ENCODE measurements at regions not wholly inside any gene's neighbourhood (a gene's known extent, or its start where the extent isn't known, plus 50 kb on each side); places are given as distances from the start of the nearest gene placed in this dataset.

DNA sequence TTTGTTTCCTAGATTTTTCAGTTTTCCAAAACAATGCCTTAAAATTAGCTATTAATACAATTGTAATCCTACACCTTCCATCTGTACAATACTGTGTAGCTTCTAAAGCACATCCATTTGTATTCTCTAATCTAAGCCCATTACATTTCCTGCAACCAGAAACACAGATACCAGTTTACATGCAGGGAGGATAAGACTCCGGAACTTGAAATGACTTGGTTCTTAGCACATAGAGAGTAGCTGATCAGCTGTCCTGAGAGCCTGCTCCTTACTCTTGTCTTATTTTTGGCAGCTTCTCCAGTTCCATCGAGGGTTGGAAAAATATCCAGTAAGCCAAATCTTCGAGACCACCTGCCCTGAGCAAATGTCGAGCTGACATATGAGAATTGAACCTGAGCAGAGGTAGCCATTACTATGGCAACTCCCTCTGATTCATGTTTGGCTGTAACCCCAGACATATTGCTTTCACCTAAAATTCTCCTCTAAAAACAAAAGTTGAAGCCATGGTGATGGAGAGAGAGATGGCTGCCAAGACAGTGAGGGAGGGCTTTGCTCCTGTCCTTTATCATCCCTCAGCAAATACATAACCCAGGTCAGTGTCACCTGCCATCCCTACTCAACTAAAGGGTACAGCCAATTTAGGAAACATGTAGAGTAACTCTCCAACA, 542.8 kb downstream of the IRS1 start:
- no peak for DNase-seq

GRCh38 chr2:226256237-226256636, 543.4 kb downstream of the IRS1 start:
- no peak for DNase-seq

GRCh38 chr2:226251661-226252060, 548.0 kb downstream of the IRS1 start:
- no peak for DNase-seq

- DNase-seq = no peak
These were observed 552.0 kb downstream of the IRS1 start for GRCh38 chr2:226247289-226248275.

- DNase-seq = no peak
These were observed 565.4 kb downstream of the IRS1 start for GRCh38 chr2:226234187-226234586.

DNA sequence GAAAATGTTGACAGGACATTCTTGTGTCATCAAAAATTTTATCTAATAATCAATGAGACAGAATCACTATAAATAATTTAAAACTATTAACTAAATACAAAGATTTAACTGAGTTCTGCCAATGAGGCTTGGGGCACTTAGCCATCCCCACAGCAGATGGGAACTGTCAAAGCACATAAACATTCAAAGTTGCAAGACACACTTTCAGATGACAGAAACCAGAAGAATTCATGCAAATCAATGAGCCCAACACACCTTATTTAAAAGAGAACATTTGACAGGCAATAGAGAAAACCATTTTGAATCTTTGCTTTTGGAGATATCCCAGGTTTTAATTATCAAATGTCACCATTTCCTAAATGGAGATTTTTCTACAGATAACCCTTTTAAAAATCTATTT, 566.2 kb downstream of the IRS1 start:
- no peak for DNase-seq

GRCh38 chr2:226228080-226228479, 571.5 kb downstream of the IRS1 start:
- DNase-seq = no peak

DNA sequence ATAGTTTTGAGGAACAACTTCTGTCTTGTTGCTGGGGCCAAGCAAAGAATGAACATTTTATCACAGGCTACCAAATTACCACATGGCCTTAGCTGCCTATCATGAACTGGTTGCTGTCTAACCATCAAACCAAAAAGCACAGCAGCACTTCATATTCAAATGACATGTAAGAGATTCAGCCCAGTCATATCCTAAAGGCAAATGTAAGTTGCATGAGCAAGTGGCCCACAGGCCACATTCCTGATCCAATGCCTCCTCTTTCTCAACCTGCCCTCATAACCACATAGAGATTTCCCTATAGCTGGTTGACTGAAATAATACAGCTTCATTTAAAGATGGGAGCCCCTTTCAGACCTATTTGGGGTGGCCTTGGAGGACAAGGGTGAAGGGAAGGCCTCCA, 572.3 kb downstream of the IRS1 start:
- DNase-seq = no peak

- no peak for DNase-seq
These were observed 575.9 kb downstream of the IRS1 start for GRCh38 chr2:226223704-226224103.

DNA sequence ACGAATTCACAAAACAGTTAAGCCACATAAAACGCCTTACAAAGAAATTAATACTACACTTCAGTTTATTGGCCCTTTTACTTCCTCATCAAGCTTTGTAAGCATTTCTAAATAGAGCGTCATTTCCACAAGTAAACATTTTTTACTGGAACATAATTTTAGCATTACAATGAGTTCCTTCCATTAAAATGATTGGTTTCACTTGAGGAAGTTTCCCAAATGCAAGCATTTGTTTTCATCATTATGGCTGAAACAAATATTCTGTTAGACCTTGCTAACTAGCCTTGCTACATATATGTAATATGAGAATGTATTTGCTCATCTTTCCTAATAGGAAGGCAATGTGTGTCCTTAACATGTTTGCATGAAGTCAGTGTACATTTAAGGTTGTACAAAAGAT, 579.1 kb downstream of the IRS1 start:
- no peak for DNase-seq

DNA sequence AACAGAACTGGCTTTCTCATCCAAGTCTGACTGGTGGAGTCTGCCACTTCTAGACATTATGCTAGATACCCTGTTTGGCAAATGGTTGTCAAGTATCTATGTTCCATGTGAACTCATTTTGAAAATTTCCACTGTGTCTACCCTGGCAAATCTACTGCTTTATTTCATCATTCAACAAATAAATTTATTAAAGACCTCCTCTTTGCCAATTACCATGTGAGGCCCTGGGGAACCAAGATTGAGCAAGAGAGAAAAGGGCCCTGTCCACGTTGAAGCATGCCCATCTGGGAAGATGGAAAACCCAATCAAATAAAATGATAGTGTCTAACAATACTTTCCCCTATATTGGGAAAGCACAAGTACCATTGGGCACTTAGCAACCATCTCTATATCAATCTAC, 582.4 kb downstream of the IRS1 start:
- DNase-seq = no peak

GRCh38 chr2:226216575-226216974, 583.0 kb downstream of the IRS1 start:
- DNase-seq = no peak

- DNase-seq = peak; percentile 56
These were observed 583.6 kb downstream of the IRS1 start for GRCh38 chr2:226215902-226216503.

DNA sequence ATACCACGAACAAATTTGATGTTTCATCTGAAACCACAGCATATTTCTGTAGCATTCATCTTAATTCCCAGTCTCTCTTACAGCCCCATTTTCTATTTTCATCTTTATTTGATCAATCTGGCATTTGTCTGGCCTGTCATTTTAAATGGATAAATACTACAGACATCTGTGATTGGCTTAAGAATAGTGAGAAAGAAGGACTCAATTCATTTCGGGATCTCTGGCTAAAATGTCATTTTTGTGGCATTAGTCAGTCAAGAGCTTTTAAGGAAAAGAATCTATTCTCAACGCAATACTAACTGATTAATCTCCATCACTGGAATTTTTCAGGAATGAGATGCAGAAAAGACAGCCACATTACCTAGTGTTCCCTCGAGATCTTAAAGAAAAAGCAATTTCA, 585.9 kb downstream of the IRS1 start:
- no peak for DNase-seq

DNA sequence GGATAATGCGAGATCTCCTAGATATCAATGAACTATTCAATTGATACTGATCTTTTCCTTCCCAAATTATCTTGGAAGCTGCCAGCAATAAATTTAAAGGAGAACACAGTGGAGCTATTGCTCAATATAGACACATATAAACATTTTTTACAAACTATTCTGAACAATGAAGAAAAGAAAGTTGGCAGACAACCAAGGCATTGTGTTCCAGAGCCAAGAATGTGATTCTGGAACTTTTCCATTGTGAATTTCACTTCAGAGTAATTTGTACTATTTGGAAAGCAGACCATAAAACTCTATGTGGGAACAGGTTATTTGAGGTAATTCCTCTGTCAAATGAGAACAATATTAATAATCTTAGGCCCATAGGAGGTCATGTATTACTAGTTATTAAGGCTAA, 588.2 kb downstream of the IRS1 start:
- DNase-seq = no peak

- DNase-seq = no peak
These were observed 590.9 kb downstream of the IRS1 start for GRCh38 chr2:226208726-226209125.

GRCh38 chr2:226207671-226208070, 591.9 kb downstream of the IRS1 start:
- no peak for DNase-seq

DNA sequence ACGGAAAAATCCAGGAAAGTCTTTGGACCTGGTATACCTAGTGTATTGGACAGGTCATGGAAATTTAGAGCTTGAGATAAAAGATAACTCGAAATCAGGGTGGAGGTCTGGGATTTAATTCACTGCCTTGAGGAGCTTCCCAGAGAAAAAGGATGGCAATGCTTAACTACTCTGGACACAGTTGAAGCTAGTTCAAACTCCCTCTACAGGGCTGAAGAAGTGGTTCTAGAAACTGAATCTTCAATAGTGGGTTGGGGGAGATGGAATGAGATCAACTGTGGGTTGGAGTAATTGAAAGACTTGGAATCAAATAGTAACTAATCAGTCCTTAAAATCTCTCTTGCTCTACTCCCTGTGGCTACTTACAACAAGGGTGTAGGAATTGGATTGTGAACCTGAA, 600.1 kb downstream of the IRS1 start:
- no peak for DNase-seq

GRCh38 chr2:226198956-226199355, 600.7 kb downstream of the IRS1 start:
- no peak for DNase-seq

DNA sequence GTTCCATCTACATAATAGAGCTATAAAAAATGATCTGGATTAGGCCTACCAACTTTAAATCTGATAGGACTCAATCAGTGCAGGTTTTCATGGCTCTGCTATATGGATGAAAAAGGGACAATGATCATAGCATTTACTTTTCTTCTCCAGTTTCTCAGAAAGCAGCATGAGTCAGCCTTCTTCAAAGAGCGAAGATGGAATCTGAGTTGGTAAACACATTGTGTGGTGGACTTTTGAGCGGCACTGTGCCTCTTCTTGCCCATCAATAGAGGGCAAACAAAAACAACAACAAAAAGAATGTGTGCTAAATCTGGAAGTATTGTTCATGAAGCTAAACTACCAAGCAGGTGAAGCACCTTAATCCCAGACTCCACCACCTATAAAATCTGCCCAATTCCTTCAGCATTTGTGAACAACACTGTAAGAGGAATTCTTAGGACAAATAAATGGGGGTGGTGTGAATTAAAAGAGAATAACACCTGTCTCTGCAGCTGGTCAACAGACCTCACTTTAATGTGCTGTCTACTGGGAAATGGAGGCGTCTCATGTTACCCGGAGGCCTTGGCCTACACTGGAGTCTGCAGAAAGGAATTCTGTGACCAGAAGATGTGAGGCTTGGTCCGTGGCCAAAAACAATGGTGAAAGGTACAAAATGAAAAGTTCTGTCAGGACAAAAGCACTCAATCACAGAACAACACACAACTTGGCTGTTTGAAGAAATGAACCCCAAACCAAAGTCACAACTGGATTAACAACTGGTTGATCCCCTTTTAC, 609.0 kb downstream of the IRS1 start:
- DNase-seq = no peak

GRCh38 chr2:226189061-226189460, 610.6 kb downstream of the IRS1 start:
- DNase-seq = no peak

- no peak for DNase-seq
These were observed 612.0 kb downstream of the IRS1 start for GRCh38 chr2:226187616-226188015.

DNA sequence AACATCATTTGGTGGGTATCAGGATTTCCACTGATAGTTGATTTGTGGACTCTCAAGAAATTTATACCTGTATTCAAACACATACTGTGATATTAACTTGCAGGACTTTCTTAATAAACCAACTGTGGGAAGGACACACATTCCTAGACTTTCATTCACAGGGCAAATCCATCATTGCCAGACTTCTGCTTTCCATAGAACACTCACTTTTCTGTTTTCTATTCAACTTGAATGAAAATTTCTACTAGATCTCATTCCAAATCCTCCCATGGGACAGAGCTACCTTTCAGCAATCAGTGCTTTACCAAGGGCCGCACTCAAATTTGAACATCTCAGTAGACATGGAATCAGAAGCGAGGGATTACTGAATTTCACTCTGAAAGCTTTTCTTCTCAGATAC, 612.5 kb downstream of the IRS1 start:
- no peak for DNase-seq
